ENCODE measurements at regions not wholly inside any gene's neighbourhood (a gene's known extent, or its start where the extent isn't known, plus 50 kb on each side); places are given as distances from the start of the nearest gene placed in this dataset.

- no peak for TF ChIP-seq CTCF (IDR thresholded peaks at IDR 0.05; ENCODE audit: low read depth, low read length, missing control alignments)
- DNase-seq (ENCODE audit: low read depth): no peak
- H3K4me3 ChIP-seq (ENCODE audit: low read depth, low read length): no peak overlapping the region
Measured at GRCh38 chr13:31903111-31903815, 128.3 kb upstream of the FRY start.

GRCh38 chr13:31904941-31905824 lies 126.4 kb upstream of the FRY start:
- TF ChIP-seq CTCF (IDR thresholded peaks at IDR 0.05; ENCODE audit: low read depth, low read length, missing control alignments): no peak
- DNase-seq (ENCODE audit: low read depth): no peak
- no peak overlapping the region for H3K4me3 ChIP-seq (ENCODE audit: low read depth, low read length)

GRCh38 chr13:31905961-31906360 lies 125.6 kb upstream of the FRY start:
- DNase-seq (ENCODE audit: low read depth): no peak
- no peak overlapping the region for H3K4me3 ChIP-seq (ENCODE audit: low read depth, low read length)
- no peak for TF ChIP-seq CTCF (IDR thresholded peaks at IDR 0.05; ENCODE audit: low read depth, low read length, missing control alignments)

GRCh38 chr13:31908696-31909411 lies 122.7 kb upstream of the FRY start:
- DNase-seq (ENCODE audit: low read depth): no peak
- TF ChIP-seq CTCF (IDR thresholded peaks at IDR 0.05; ENCODE audit: low read depth, low read length, missing control alignments): no peak
- H3K4me3 ChIP-seq (ENCODE audit: low read depth, low read length): no peak overlapping the region

- DNase-seq (ENCODE audit: low read depth): peak; percentile 26
- no peak overlapping the region for H3K4me3 ChIP-seq (ENCODE audit: low read depth, low read length)
- TF ChIP-seq CTCF (IDR thresholded peaks at IDR 0.05; ENCODE audit: low read depth, low read length, missing control alignments): peak; percentile 72
Measured at GRCh38 chr13:31909864-31910551, 121.6 kb upstream of the FRY start.

- TF ChIP-seq CTCF (IDR thresholded peaks at IDR 0.05; ENCODE audit: low read depth, low read length, missing control alignments): no peak
- no peak for DNase-seq (ENCODE audit: low read depth)
- H3K4me3 ChIP-seq (ENCODE audit: low read depth, low read length): no peak overlapping the region
Measured at GRCh38 chr13:31910633-31911032, 120.9 kb upstream of the FRY start.
